IPS-18c (cell line): ENCODE measurements at regions not wholly inside any gene's neighbourhood (a gene's known extent, or its start where the extent isn't known, plus 50 kb on each side); places are given as distances from the start of the nearest gene placed in this dataset.

Source experiments
- H3K4me3 ChIP-seq: 2 replicates; pipeline ENCODE4 v1.7.0; 2013; ENCODE audit warnings: low read depth, mild to moderate bottlenecking, low read length, moderate library complexity; ENCODE audit not compliant: insufficient read depth
- H3K9me3 ChIP-seq: one replicate; pipeline ENCODE4 v1.6.1; 2013; ENCODE audit warnings: mild to moderate bottlenecking, low read length, moderate library complexity; ENCODE audit not compliant: control insufficient read depth, insufficient read depth

DNA sequence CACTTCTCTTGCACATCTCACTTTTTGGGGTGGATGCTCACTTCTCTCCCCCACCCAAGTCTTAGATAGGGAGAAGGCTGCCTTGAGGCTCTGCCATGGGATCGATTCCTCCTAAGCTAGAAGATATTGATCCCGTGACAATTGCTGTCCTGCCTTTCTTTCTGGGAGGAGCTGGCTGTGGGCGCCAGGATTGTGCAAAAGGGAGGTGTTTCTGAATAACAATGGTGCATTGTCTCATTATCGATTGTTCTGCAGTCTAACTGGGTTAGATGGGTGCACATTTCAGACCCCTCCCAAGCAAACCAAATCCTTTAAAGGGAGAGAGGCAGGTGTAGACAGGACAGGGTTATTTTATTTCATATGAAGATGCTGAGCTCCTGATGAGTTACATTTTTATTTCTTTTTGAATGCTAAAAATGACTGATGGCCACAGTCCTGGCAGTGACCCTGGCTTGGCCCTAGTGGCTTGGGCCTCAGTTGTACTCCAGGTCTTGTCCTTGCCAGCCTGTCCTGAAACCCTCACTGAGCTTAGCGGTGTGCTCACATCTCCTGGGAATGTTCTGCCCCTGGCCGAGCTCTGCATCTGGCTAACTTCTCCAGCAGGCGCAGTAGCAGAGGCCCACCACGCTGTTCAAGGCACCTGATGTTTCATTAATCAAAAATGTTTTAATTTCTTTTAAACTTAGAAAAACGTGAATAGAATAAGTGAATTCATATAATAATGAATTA is 99.0 kb upstream of the KAZN start:
- Histone ChIP-seq H3K4me3 (no peak overlapping the region), H3K9me3 (no peaks in the 10 kb centered on the region)

- no peaks in the 10 kb centered on the region for H3K9me3 ChIP-seq
- H3K4me3 ChIP-seq = no peak overlapping the region
These were observed 98.4 kb upstream of the KAZN start for GRCh38 chr1:14500041-14500440.

DNA sequence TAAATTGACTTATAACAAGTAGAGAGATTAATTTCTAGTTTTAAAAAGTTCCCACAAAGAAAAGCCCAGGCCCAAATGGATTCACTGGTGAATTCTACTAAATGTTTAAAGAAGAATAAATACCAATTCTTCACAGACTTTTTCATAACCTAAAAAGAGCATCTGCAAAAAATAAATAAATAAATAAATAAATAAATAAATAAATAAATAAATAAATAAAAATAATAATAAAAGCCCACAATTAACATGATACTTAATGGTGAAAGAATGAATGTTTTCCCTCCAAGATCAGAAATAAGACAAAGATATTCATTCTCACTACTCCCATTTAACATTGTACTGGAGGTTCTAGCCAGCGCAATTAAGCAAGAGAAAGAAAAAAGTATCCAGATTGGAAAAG is 97.6 kb upstream of the KAZN start:
- H3K4me3 ChIP-seq = no peak overlapping the region

DNA sequence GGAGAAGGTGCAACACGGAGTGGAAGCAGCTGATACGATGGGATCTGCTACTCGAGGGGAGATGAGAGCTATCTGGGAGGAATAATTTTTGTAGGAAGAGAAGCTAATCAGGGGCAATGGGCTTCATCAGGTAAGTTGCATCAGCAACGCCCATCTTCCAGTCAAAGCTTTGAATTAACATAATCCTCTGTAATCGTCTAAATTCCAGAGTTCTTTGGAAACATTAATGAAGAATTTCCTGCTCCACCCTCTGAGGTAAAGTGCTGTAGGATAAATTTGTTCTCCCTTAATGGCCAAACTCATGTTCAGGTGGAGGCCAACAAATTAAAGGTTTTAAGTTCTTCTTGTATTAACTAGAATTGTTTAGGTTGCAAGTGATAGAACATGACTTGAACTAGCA is 94.0 kb upstream of the KAZN start:
- Histone ChIP-seq H3K9me3 (no peaks in the 10 kb centered on the region), H3K4me3 (no peak overlapping the region)

More for the DNA sequence above, 97.6 kb upstream of the KAZN start:
- H3K9me3 ChIP-seq = no peaks in the 10 kb centered on the region

DNA sequence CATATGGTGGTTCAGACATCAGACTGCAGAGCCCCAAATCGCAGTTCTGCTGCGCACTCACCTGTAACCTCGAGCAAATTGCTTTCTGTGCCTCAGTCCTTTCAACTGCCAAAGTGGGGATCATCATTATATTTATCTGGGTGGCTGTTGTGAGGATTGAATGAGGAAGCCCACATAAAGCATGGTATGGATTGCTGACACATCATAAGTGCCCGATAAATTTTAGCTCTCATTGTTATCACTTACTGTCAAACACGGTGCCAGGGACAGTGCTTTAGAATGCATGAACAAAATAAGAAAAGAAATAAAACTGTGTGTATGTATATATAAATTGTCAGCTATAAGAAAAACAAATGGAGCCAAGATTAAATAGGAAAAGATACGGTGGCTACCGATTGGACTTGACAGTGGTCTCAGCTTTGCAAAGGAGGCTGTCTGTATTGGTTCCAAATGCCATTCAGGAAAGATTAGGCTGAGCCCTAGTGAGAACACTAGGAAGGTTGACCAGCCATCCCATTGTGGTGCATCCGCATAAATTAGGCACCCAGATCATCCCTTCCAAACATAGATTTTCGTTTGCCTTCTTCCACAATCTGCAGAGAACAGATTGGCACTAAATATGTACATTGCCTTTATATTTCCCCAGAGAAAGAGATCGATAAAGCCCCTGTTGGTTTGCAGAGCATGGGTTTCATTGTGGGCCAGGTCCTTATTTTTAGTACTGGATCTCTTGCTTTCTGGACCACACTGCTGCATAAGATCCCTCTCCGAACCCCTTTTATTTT is 91.8 kb upstream of the KAZN start:
- H3K9me3 ChIP-seq = no peaks in the 10 kb centered on the region
- H3K4me3 ChIP-seq = no peak overlapping the region

DNA sequence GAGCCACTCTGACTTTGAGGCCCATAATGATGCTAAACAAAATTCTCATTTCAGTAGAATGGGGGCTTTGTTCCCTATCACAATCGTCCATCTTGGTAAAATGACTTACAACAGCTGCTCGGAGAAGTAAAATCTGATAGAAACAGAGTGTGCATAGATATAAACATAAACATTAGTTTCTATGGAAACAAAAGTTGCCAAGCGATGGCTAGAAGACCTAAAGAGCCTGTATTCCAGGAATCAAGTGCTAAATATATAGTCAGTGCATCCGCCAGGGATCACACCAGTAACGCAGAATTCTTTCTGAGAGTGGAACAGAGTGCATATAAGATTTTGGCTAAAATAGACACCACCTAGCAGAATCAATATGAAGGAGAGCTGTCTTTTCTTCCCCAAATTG is 91.2 kb upstream of the KAZN start:
- Histone ChIP-seq H3K9me3 (no peaks in the 10 kb centered on the region), H3K4me3 (no peak overlapping the region)

- H3K9me3 ChIP-seq = no peaks in the 10 kb centered on the region
- no peak overlapping the region for H3K4me3 ChIP-seq
These were observed 89.9 kb upstream of the KAZN start for GRCh38 chr1:14508613-14509012.

DNA sequence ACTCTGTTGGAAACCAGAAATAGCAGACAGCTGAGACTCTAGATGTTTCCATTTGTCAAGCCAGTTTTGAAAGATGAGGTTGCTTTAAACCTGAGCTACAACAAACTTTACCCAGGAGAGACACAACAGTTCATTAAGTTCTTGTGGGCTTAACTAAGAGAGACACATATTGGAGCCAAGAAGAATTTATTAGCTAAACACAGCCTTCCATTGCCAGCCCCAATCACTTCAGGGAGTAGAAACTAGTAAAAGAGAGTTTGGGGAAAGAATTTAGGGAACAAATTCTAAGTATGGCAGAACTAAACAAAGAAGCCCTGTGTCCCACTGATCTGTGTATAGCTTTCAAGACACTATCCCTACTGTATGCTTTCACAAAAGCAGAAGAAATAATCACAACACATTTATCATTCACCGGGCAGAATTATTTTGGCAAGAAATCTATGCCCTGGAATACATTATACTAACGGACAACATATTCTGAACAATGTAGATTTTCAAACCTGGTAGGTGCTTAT is 87.3 kb upstream of the KAZN start:
- Histone ChIP-seq H3K9me3 (no peaks in the 10 kb centered on the region), H3K4me3 (no peak overlapping the region)

GRCh38 chr1:14511796-14512585 is 86.5 kb upstream of the KAZN start:
- no peak overlapping the region for H3K4me3 ChIP-seq
- H3K9me3 ChIP-seq = peaks cover under 1% of the 10 kb centered on the region

DNA sequence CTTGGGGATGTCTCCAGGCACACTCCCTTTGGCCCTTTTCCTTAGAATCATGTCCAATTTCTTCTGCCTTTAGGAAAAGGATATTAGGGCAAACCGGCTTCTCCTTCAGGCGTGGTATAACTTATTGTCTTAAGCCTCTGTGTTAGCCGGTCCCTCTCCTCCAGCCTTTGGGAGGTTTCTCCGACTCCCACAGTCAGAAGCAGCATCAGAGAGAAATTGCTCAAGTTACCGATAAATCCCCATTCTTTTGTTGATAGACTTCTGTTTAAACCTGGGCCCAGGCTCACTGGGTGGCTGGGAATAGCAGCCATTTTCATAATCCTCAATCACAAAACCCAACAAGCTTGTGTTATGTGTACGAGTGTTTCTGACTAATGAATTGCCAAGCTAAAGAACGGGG is 85.4 kb upstream of the KAZN start:
- no peak overlapping the region for H3K4me3 ChIP-seq

DNA sequence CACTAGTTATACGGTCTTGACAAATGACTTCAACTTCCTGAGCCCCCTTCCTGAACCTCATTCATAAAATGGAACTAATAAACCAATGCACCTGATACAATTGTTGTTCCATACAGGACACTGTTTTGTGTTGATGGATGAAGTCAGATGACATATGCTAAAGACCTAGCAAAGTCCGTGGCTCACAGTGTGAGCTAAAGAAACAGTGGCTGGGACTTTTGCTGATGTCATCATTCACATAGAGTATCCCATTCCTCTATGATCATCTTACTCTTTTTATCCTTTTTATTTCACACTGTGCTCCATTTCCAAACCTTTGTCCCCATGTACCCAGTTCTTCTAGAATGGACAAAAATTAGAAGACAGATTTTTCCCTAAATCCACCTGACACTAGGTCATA is 83.7 kb upstream of the KAZN start:
- H3K4me3 ChIP-seq = no peak overlapping the region
- H3K9me3 ChIP-seq = peaks cover 3% of the 10 kb centered on the region

More for the DNA sequence above, 85.4 kb upstream of the KAZN start:
- H3K9me3 ChIP-seq = peaks cover 3% of the 10 kb centered on the region

DNA sequence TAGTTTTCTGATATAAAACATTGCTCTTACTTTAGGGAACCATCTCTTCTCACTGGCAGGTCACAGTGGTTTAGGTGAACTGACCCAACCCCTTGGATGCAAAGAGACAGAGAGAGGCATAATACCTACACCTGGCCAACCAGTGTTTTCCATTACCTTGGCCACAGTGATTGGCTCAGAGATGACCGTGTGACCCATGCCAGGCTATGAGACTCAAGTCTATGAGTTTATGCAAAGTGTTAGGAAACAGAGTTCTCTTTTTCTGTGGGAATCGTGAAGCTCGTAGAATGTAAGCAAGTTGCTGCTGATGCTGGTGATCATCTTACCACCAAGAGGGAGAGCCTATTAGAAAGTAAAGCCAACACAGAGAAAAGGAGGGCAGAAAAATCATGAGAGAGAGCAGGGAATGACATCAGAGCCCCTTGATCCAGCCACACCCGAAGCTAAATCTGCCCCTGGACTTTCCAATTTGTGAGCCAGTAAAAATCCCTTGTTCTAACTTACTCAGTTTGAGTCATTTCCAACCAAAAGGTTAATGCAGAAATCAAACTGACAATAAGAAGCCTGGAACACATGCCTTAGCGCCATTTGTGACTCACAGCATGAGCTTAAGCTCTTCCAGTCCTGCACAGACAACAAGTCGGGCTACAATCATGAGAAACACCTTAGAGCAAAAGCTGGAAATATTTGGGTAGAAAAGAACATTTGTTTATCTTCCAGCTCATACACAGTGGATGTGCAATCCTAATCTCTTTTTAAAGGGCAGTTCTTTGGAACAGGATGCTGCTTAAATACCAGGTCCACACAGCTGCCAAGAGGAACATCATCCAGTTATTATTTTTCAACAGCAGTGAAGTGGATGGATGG is 81.3 kb upstream of the KAZN start:
- H3K4me3 ChIP-seq = no peak overlapping the region
- peaks cover 3% of the 10 kb centered on the region for H3K9me3 ChIP-seq

- Histone ChIP-seq H3K4me3 (no peak overlapping the region), H3K9me3 (peaks cover 3% of the 10 kb centered on the region)
These were observed 80.7 kb upstream of the KAZN start for GRCh38 chr1:14517841-14518180.

DNA sequence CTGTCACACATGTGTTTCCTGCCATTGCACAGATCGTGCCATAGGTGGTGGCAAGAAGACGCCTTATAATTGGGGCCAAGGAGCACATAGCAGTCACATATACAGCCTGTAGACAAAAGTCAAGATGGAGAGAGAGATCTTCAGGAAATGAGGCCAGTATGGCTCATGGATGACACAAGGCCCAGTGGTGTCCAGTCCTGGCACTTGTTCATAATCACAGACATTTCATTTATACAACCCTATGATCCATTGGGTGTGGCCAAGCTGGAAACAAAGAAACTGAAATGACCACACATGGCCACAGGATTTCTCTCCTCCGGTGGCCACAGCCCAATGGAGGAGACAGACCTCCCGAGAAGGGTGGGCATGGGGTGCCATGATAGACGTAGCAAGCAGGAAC is 78.5 kb upstream of the KAZN start:
- Histone ChIP-seq H3K4me3 (no peak overlapping the region), H3K9me3 (peaks cover 3% of the 10 kb centered on the region)

DNA sequence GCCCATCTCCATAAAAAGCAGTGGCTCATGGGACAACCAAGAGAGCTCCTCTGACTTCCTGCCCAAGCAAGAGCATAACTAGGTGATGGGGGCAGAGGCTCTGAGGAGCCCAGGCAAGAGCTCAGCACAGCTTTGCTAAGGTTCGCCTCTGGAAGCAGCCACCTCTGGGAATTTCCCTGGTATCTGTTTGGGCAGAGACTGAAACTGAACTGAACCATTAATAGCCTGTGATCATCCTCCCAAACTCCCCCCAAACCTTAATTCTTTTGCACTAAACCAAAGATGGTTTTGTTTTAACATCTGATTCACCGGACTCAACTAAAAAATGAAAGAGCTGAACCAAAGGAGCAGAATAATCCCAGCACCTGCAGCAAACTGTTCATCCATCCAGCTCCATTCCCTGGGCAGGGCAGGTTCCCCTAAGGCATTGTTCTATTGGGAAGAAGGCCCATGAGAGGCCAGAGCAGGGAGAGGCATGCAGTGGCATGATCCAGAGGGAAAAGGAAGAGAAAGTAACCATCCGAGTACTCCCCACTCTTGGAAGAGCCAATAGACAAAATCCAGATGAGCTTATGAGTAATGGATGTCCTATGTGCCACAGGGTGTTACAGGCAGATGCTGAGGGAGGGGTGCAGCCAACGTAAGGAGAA is 77.8 kb upstream of the KAZN start:
- H3K4me3 ChIP-seq = no peak overlapping the region

GRCh38 chr1:14521622-14522021 is 76.9 kb upstream of the KAZN start:
- Histone ChIP-seq H3K4me3 (no peak overlapping the region), H3K9me3 (peaks cover 3% of the 10 kb centered on the region)

More for the DNA sequence above, 77.8 kb upstream of the KAZN start:
- H3K9me3 ChIP-seq = peaks cover 3% of the 10 kb centered on the region
